Neuronal stem cell (in vitro differentiated cells): ENCODE measurements at regions not wholly inside any gene's neighbourhood (a gene's known extent, or its start where the extent isn't known, plus 50 kb on each side); places are given as distances from the start of the nearest gene placed in this dataset.

ENCODE experiments used
- DNase-seq: peaks from one replicate; pipeline ENCODE4 v3.0.0-alpha.2; 2013; ENCODE audit warnings: low spot score
- H2AFZ ChIP-seq: one replicate; pipeline ENCODE4 v1.6.1; 2013; ENCODE audit warnings: mild to moderate bottlenecking, low read length, inconsistent platforms
- H2AK5ac ChIP-seq: 2 replicates; pipeline ENCODE4 v1.6.1; 2013; ENCODE audit warnings: low read depth, mild to moderate bottlenecking, inconsistent platforms, low read length, moderate library complexity, mixed read lengths
- H2BK120ac ChIP-seq: 2 replicates; pipeline ENCODE4 v1.6.1; 2013; ENCODE audit warnings: low read depth, mild to moderate bottlenecking, inconsistent platforms, low read length, moderate library complexity, mixed read lengths
- H2BK12ac ChIP-seq: one replicate; pipeline ENCODE4 v1.6.1; 2013; ENCODE audit warnings: low read length, inconsistent platforms
- H2BK15ac ChIP-seq: 2 replicates; pipeline ENCODE4 v1.6.1; 2013; ENCODE audit warnings: mild to moderate bottlenecking, low read length, inconsistent platforms, mixed read lengths
- H2BK5ac ChIP-seq: one replicate; pipeline ENCODE4 v1.6.1; 2013; ENCODE audit warnings: inconsistent platforms, mild to moderate bottlenecking, low read length, moderate library complexity
- H3K14ac ChIP-seq: one replicate; pipeline ENCODE4 v1.6.1; 2013; ENCODE audit warnings: low read length, inconsistent platforms
- H3K18ac ChIP-seq: 2 replicates; pipeline ENCODE4 v1.6.1; 2013; ENCODE audit warnings: low read length, inconsistent platforms
- H3K23ac ChIP-seq: 2 replicates; pipeline ENCODE4 v1.6.1; 2013; ENCODE audit warnings: low read depth, mild to moderate bottlenecking, mixed read lengths, low read length, inconsistent platforms; ENCODE audit not compliant: poor library complexity
- H3K27ac ChIP-seq: replicated peaks from 3 replicates; pipeline ENCODE4 v1.5.1; 2013; ENCODE audit warnings: low read length, inconsistent platforms
- H3K27me3 ChIP-seq, 3 experiments: 2 replicates each; pipeline ENCODE4 v1.6.1; 2013; ENCODE audit warnings: low read length in 3 of 3, mild to moderate bottlenecking in 2 of 3, inconsistent platforms in 1 of 3, low read depth in 1 of 3, mixed read lengths in 1 of 3, moderate library complexity in 1 of 3; ENCODE audit not compliant: control insufficient read depth in 3 of 3, insufficient read depth in 3 of 3
- H3K36me3 ChIP-seq, 2 donors: replicated peaks in 1 of 2; 2 replicates each; pipeline ENCODE4 v1.6.1; 2013; ENCODE audit warnings: low read length in 2 of 2; ENCODE audit not compliant: control insufficient read depth in 2 of 2, insufficient read depth in 2 of 2
- H3K4ac ChIP-seq: 2 replicates; pipeline ENCODE4 v1.6.1; 2013; ENCODE audit warnings: inconsistent platforms, mild to moderate bottlenecking, low read length, moderate library complexity
- H3K4me1 ChIP-seq, 2 donors: 1 replicate in 1 of 2; 2 replicates in 1 of 2; pipeline ENCODE4 v1.6.1; 2013; ENCODE audit warnings: low read length in 2 of 2, low read depth in 1 of 2; ENCODE audit not compliant: control insufficient read depth in 2 of 2, insufficient read depth in 1 of 2
- H3K4me2 ChIP-seq: one replicate; pipeline ENCODE4 v1.6.1; 2013; ENCODE audit warnings: mild to moderate bottlenecking, low read length, inconsistent platforms; ENCODE audit not compliant: insufficient read depth, poor library complexity, severe bottlenecking
- H3K4me3 ChIP-seq, 2 donors: 2 replicates each; pipeline ENCODE4 v1.5.1; 2013; ENCODE audit warnings: low read length in 2 of 2, mild to moderate bottlenecking in 2 of 2, inconsistent platforms in 1 of 2, moderate library complexity in 1 of 2
- H3K79me1 ChIP-seq: one replicate; pipeline ENCODE4 v1.6.1; 2013; ENCODE audit warnings: low read depth, mild to moderate bottlenecking, inconsistent platforms, low read length, moderate library complexity
- H3K9ac ChIP-seq: one replicate; pipeline ENCODE4 v1.6.1; 2013; ENCODE audit warnings: mild to moderate bottlenecking, low read depth, low read length, inconsistent platforms; ENCODE audit not compliant: poor library complexity
- H3K9me3 ChIP-seq, 2 donors: replicated peaks in 1 of 2; 2 replicates each; pipeline versions ENCODE3 to v1.6.1; 2013; ENCODE audit warnings: low read length in 2 of 2, mild to moderate bottlenecking in 2 of 2, inconsistent platforms in 1 of 2, low read depth in 1 of 2, mixed read lengths in 1 of 2, moderate library complexity in 1 of 2; ENCODE audit not compliant: control insufficient read depth in 2 of 2, insufficient read depth in 1 of 2
- H4K8ac ChIP-seq: one replicate; pipeline ENCODE4 v1.6.1; 2013; ENCODE audit warnings: low read depth, mild to moderate bottlenecking, inconsistent platforms, low read length, moderate library complexity
- H4K91ac ChIP-seq: one replicate; pipeline ENCODE4 v1.6.1; 2013; ENCODE audit warnings: low read length, low read depth, mild to moderate bottlenecking, inconsistent platforms; ENCODE audit not compliant: poor library complexity
- WGBS, 2 donors: extraction: QIAGEN DNeasy Blood & Tissue Kit; methylation state at CpG; one replicate each; pipeline ENCODE4 v1.1.7; 2013; ENCODE audit warnings: missing lambda C conversion rate in 2 of 2, mixed read lengths in 1 of 2; ENCODE audit not compliant: insufficient read length in 2 of 2, insufficient replicate concordance in 1 of 2; ENCODE audit errors: extremely low coverage in 2 of 2; 5-methylcytosine and 5-hydroxymethylcytosine counted together

DNA sequence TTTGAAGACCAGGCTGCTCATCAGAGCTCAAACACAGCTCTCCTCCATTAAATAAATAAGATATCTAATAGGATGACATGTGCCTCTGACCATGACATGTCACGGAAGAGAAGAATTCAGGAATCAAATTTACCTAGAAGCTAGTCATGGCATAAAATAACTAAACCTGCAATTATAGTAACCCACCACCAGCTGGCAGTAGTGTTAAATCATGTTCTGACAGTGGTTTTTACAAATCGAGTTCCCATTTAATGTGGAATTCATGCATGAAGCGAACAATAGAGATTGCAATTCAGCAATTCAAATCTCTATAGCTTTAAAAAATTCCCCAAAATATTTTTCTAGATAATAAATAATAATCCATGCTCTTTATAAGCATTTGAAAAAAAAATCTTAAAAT is 74.6 kb upstream of the IKZF1 start:
- Histone ChIP-seq H3K27ac (no peak overlapping the region), H2BK12ac (no peak overlapping the region), H3K4me2 (no peak overlapping the region), H2AFZ (no peak overlapping the region), H3K9ac (no peak overlapping the region), H3K18ac (no peak overlapping the region), H2AK5ac (no peak overlapping the region), H3K23ac (no peak overlapping the region), H3K4me3 (no peak overlapping the region), H3K14ac (no peak overlapping the region), H3K4ac (no peak overlapping the region), H3K79me1 (no peaks in the 10 kb centered on the region), H4K8ac (no peak overlapping the region), H3K27me3 (no peaks in the 10 kb centered on the region), H3K9me3 (peaks cover 0 to 8% of the 10 kb centered on the region in 2 donors), H2BK15ac (no peak overlapping the region), H3K4me1 (no peaks in the 10 kb centered on the region), H2BK5ac (no peak overlapping the region), H4K91ac (no peak overlapping the region), H3K36me3 (no peaks in the 10 kb centered on the region), H2BK120ac (no peak overlapping the region)
- no peak for DNase-seq
- WGBS, 2 donors, result no CpG with 5 or more reads among the region's 3 CpGs

DNA sequence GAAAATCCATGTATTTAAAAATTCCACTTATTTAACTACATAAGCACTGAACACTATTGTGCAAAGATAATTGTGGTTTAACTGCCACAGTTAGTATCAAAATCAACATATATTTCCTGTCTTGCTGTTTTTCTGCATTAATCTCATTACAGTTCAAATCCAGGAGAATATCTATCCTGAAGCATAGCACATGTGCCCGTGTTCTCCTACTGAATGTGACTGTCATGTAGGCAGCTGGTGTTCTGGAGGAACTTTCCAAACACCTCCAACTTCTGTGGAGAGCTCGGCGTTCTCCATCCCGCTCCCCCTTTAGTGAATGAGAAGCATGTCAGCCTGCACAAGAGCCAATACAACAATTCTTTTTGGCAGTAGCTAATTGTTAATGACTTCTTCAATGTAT is 76.4 kb upstream of the IKZF1 start:
- no peak for DNase-seq
- Histone ChIP-seq H2BK12ac (no peak overlapping the region), H2BK15ac (no peak overlapping the region), H3K18ac (no peak overlapping the region), H3K36me3 (no peaks in the 10 kb centered on the region), H4K91ac (no peak overlapping the region), H4K8ac (no peak overlapping the region), H3K4ac (no peak overlapping the region), H3K9me3 (peaks cover 0 to 8% of the 10 kb centered on the region in 2 donors), H3K9ac (no peak overlapping the region), H3K79me1 (no peaks in the 10 kb centered on the region), H3K14ac (no peak overlapping the region), H3K23ac (no peak overlapping the region), H2AFZ (no peak overlapping the region), H3K27me3 (no peaks in the 10 kb centered on the region), H3K27ac (no peak overlapping the region), H2BK5ac (no peak overlapping the region), H2AK5ac (no peak overlapping the region), H2BK120ac (no peak overlapping the region), H3K4me1 (no peaks in the 10 kb centered on the region), H3K4me2 (no peak overlapping the region), H3K4me3 (no peak overlapping the region)
- WGBS, 2 donors, result no CpG with 5 or more reads among the region's 4 CpGs

DNA sequence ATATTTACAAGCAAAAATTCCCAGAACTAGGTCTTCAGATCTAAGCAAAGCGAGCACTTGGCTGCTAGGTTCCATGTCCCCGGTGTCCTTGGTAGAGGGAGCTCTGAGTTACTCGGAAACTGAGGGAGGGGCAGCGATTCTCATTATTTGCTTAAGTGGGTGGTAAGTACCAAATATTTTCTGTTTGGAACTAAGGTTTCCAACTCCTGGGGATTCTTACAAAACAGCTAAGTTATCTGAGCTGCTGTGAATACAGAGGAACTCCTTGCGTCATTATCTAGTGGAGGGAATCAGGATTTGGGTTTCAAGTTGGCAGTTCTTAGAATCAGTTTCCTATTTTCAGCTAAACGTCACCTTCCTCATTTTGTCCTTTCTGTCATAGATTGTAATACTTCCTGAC is 76.8 kb upstream of the IKZF1 start:
- no peak overlapping the region for H4K91ac ChIP-seq
- H3K79me1 ChIP-seq, result no peaks in the 10 kb centered on the region
- no peak overlapping the region for H2AFZ ChIP-seq
- H3K36me3 ChIP-seq, result no peaks in the 10 kb centered on the region
- H3K4ac ChIP-seq, result no peak overlapping the region
- no peak overlapping the region for H3K23ac ChIP-seq
- no peaks in the 10 kb centered on the region for H3K27me3 ChIP-seq
- H2AK5ac ChIP-seq, result no peak overlapping the region
- H2BK12ac ChIP-seq, result no peak overlapping the region
- H3K9me3 ChIP-seq, result peaks cover 0 to 8% of the 10 kb centered on the region in 2 donors
- no peak overlapping the region for H3K9ac ChIP-seq
- no peak overlapping the region for H4K8ac ChIP-seq
- H3K14ac ChIP-seq, result no peak overlapping the region
- no peak for DNase-seq
- H3K27ac ChIP-seq, result no peak overlapping the region
- H3K4me3 ChIP-seq, result no peak overlapping the region
- WGBS, 2 donors, result no CpG with 5 or more reads among the region's 6 CpGs
- no peak overlapping the region for H2BK5ac ChIP-seq
- H2BK15ac ChIP-seq, result no peak overlapping the region
- H3K4me1 ChIP-seq, result no peaks in the 10 kb centered on the region
- no peak overlapping the region for H3K18ac ChIP-seq
- no peak overlapping the region for H3K4me2 ChIP-seq
- no peak overlapping the region for H2BK120ac ChIP-seq

DNA sequence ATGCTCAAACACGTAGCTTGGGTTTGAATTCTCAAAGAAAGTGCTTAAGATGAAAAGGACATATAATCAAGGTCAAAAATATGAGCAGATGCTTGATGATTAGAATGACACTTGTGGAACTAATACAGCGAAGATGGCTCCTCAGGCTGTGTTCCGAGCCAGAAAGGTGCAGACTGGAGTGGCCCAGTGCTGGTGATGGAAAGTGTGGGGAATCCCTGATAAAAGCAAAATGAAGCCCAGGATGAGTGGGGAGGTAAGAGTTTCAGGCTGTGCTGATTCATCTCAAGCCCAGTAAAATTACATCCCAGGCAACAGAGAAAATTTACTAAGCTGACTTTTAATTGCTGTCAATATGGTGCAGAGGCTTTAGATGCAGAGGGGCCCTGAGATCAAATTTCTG is 77.8 kb upstream of the IKZF1 start:
- Histone ChIP-seq H2BK5ac (no peak overlapping the region), H3K14ac (no peak overlapping the region), H3K9ac (no peak overlapping the region), H3K27ac (no peak overlapping the region), H3K79me1 (no peaks in the 10 kb centered on the region), H3K36me3 (no peaks in the 10 kb centered on the region), H4K91ac (no peak overlapping the region), H4K8ac (no peak overlapping the region), H3K4ac (no peak overlapping the region), H2BK15ac (no peak overlapping the region), H2AK5ac (no peak overlapping the region), H3K4me3 (no peak overlapping the region), H3K27me3 (no peaks in the 10 kb centered on the region), H3K9me3 (peaks cover 0 to 8% of the 10 kb centered on the region in 2 donors), H3K4me1 (no peaks in the 10 kb centered on the region), H2BK12ac (no peak overlapping the region), H2AFZ (no peak overlapping the region), H3K23ac (no peak overlapping the region), H3K18ac (no peak overlapping the region), H3K4me2 (no peak overlapping the region), H2BK120ac (no peak overlapping the region)
- DNase-seq, result no peak
- no CpG with 5 or more reads among the region's 3 CpGs for WGBS, 2 donors
